Upper lobe of left lung (tissue), 6 donors: ENCODE measurements at regions not wholly inside any gene's neighbourhood (a gene's known extent, or its start where the extent isn't known, plus 50 kb on each side); places are given as distances from the start of the nearest gene placed in this dataset.

Experiments used
- ATAC-seq, 2 donors: fragments of 200-7000 bp; cut with Tn5 transposase; one replicate each; pipeline ENCODE4 v1.9.1; 2022; ENCODE audit warnings: mild to moderate bottlenecking in 2 of 2, moderate library complexity in 2 of 2; ENCODE audit not compliant: low FRiP score in 2 of 2
- DNase-seq, 2 donors: peaks; one replicate each; pipeline ENCODE4 v3.0.0-alpha.2; 2019 to 2020
- H3K27ac ChIP-seq, 4 donors: fragments of 200-600 bp; sonication (generic); one replicate each; pipeline ENCODE4 v1.5.1; 2016 to 2019
- H3K27me3 ChIP-seq, 4 donors: fragments of 200-600 bp; sonication (generic); one replicate each; pipeline ENCODE4 v1.5.1; 2017 to 2019
- H3K36me3 ChIP-seq, 4 donors: fragments of 200-600 bp; sonication (generic); one replicate each; pipeline ENCODE4 v1.5.1; 2016 to 2019
- H3K4me1 ChIP-seq, 4 donors: fragments of 200-600 bp; sonication (generic); one replicate each; pipeline ENCODE4 v1.5.1; 2018 to 2019
- H3K4me3 ChIP-seq, 4 donors: fragments of 200-600 bp; sonication (generic); one replicate each; pipeline ENCODE4 v1.5.1; 2017 to 2019; ENCODE audit warnings: mild to moderate bottlenecking in 2 of 4, moderate library complexity in 1 of 4
- H3K9me3 ChIP-seq, 4 donors: fragments of 200-600 bp; sonication (generic); one replicate each; pipeline ENCODE4 v1.5.1; 2018 to 2019
- EP300 ChIP-seq, 4 donors: sonication (generic); formaldehyde crosslinking; IDR thresholded peaks; one replicate each; pipeline ENCODE4 v1.5.1; 2017; ENCODE audit warnings: antibody characterized with exemption in 4 of 4, control low read depth in 2 of 4
- POLR2A ChIP-seq, 4 donors: fragments of 450-650 bp; IDR thresholded peaks; one replicate each; pipeline ENCODE4 v1.5.1; 2016 to 2017; ENCODE audit warnings: antibody characterized with exemption in 4 of 4, mild to moderate bottlenecking in 2 of 4
- POLR2AphosphoS5 ChIP-seq, 2 donors: sonication (generic); formaldehyde crosslinking; IDR thresholded peaks; one replicate each; pipeline ENCODE4 v1.5.1; 2017; ENCODE audit warnings: antibody characterized with exemption in 2 of 2
- WGBS, 2 donors: methylation state at CpG; one replicate each; pipeline ENCODE4 v1.1.5; 2017 to 2018; 5-methylcytosine and 5-hydroxymethylcytosine counted together
- TF ChIP-seq, protein P1 (sequence below), 6 experiments: fragments of 450-650 bp in 4 of 6; fragments of 200-600 bp in 2 of 6; sonication (generic) in 2 of 6; IDR thresholded peaks; one replicate each; pipeline ENCODE4 v1.5.1; 2016 to 2019; ENCODE audit warnings: antibody characterized with exemption in 6 of 6
- donor health status: DM: no; HTN: no; CAD: no; lungs with moderate emphysema.
- donor health status: DM: no; HTN: yes; CAD: no; lungs with severe emphysema.

DNA sequence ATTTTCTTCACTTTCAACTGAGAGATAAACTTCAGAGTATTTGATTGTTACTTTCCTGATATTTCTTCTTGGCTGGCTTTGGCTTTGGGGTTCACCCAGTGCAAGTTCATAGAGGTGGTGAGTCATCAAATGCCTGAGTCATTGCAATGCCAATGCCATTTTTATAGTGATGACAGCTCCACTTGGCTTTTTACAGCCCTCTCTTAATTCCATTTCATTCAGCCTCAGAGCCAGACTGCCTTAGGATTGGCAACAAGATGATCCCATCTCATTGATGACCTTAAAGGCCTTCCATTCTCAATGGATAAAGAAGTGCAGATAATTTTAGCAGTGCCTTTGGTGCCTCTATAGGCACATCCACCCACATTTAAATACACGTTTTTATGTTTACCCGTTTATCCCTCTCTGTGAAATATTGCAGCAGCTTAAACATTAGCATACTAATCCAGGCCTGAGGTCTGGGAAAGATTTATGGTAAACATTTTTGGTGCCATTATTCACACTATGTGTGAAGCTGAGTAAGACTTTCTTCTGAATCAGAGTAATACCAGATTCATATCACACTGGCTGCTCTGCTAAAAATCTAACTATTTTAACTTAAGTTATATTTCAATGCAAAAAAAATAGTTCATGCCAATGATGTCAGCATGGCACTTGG is 88.9 kb upstream of the TYRP1 start:
- TF ChIP-seq POLR2A (IDR thresholded peaks at IDR 0.05): no peak
- 75 to 90% methylated on average over 2 of the region's 2 CpGs for WGBS, 2 donors
- H3K27me3 ChIP-seq: no peaks in the 10 kb centered on the region
- no peaks in the 10 kb centered on the region for H3K36me3 ChIP-seq
- ATAC-seq (no peak), DNase-seq (no peak)
- H3K27ac ChIP-seq: no peak overlapping the region
- no peaks in the 10 kb centered on the region for H3K4me1 ChIP-seq
- H3K9me3 ChIP-seq: no peaks in the 10 kb centered on the region
- no peak overlapping the region for H3K4me3 ChIP-seq

DNA sequence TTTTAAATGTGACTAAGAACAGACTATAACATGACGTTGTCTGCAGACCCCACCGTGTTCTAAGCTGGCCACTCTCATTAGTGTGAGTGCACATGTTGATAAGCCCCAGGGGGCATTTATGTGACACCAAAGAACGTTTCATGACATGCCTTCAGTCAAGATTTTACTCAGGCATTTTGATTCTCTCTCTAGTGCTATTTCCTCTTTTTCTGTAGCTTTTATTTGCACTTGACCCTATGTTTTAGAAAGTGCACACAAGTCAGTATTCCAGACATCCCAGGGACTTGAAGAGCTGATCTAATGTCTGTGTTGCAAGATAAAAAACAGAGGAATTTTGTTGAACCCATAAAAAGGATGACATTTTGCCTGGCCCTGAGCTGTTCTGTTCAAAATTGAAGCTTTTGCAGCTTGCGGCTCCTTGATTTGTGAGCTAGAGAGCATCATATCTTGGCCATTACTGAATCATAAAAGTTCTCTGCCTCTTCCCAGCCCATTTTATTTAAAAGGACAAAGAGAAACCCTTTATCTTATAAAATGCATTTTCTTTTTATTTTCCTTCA is 80.9 kb upstream of the TYRP1 start:
- Histone ChIP-seq H3K27me3 (no peaks in the 10 kb centered on the region), H3K9me3 (no peaks in the 10 kb centered on the region), H3K4me3 (no peak overlapping the region), H3K4me1 (no peaks in the 10 kb centered on the region), H3K36me3 (no peaks in the 10 kb centered on the region), H3K27ac (no peak overlapping the region)
- ATAC-seq (no peak), DNase-seq (no peak)
- TF ChIP-seq EP300 (IDR thresholded peaks at IDR 0.05) (no peak), POLR2A (IDR thresholded peaks at IDR 0.05) (no peak), POLR2AphosphoS5 (IDR thresholded peaks at IDR 0.05) (no peak)
- TF ChIP-seq, protein P1, sequence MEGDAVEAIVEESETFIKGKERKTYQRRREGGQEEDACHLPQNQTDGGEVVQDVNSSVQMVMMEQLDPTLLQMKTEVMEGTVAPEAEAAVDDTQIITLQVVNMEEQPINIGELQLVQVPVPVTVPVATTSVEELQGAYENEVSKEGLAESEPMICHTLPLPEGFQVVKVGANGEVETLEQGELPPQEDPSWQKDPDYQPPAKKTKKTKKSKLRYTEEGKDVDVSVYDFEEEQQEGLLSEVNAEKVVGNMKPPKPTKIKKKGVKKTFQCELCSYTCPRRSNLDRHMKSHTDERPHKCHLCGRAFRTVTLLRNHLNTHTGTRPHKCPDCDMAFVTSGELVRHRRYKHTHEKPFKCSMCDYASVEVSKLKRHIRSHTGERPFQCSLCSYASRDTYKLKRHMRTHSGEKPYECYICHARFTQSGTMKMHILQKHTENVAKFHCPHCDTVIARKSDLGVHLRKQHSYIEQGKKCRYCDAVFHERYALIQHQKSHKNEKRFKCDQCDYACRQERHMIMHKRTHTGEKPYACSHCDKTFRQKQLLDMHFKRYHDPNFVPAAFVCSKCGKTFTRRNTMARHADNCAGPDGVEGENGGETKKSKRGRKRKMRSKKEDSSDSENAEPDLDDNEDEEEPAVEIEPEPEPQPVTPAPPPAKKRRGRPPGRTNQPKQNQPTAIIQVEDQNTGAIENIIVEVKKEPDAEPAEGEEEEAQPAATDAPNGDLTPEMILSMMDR (IDR thresholded peaks at IDR 0.05): no peak
- WGBS, 2 donors: 57 to 61% methylated on average over 4 of the region's 4 CpGs

DNA sequence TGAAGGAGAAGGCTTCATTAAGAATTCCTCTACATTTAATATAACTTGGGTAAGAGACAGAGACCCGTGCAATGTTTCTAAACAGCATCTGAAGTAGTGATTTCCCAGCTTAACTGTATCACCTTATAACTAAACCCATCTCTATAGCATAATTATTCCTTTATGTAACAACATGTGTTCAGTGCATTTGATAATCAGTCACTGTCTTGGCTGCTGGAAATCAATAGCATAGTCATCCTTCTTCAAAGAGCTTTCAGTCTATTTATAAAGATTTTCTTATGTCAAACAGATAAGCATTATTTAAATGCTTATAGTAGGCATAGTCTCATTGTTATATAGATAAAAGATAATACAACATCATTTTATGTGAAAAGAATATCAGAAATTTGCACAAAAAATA is 80.1 kb upstream of the TYRP1 start:
- Histone ChIP-seq H3K27me3 (no peaks in the 10 kb centered on the region), H3K4me1 (no peaks in the 10 kb centered on the region), H3K36me3 (no peaks in the 10 kb centered on the region), H3K9me3 (no peaks in the 10 kb centered on the region), H3K27ac (no peak overlapping the region), H3K4me3 (no peak overlapping the region)
- TF ChIP-seq POLR2AphosphoS5 (IDR thresholded peaks at IDR 0.05): no peak
- no peak for TF ChIP-seq EP300 (IDR thresholded peaks at IDR 0.05)
- TF ChIP-seq, protein P1 (IDR thresholded peaks at IDR 0.05): no peak
- TF ChIP-seq POLR2A (IDR thresholded peaks at IDR 0.05): no peak
- no peak for ATAC-seq
- no peak for DNase-seq
- WGBS, 2 donors: 72 to 76% methylated on average over 1 of the region's 1 CpG

DNA sequence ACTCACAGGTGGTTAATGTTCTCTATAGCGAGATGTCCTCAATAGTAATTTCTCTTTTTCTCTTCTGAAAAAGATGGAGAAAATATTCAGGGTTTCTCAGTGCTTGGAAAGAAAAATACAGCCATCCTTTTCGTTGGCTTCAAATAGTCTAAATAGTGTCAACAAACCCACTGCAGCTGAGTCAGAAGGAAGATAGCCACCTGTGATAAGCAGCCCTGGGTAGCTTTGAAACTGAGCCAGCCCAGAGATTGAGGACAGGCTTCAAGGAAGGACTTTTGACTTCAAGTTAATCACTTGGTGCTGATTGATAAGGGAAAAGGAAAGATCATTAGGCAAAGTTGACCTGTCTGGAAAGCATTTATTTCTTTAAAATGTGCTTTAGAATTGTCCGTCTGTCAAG is 78.7 kb upstream of the TYRP1 start:
- 67 to 80% methylated on average over 3 of the region's 3 CpGs for WGBS, 2 donors
- Histone ChIP-seq H3K27ac (no peak overlapping the region), H3K27me3 (no peaks in the 10 kb centered on the region), H3K4me3 (no peak overlapping the region), H3K9me3 (no peaks in the 10 kb centered on the region), H3K4me1 (no peaks in the 10 kb centered on the region), H3K36me3 (no peaks in the 10 kb centered on the region)
- TF ChIP-seq POLR2A (IDR thresholded peaks at IDR 0.05): no peak
- no peak for TF ChIP-seq POLR2AphosphoS5 (IDR thresholded peaks at IDR 0.05)
- TF ChIP-seq, protein P1 (IDR thresholded peaks at IDR 0.05): no peak
- no peak for TF ChIP-seq EP300 (IDR thresholded peaks at IDR 0.05)
- ATAC-seq (no peak), DNase-seq (no peak)

DNA sequence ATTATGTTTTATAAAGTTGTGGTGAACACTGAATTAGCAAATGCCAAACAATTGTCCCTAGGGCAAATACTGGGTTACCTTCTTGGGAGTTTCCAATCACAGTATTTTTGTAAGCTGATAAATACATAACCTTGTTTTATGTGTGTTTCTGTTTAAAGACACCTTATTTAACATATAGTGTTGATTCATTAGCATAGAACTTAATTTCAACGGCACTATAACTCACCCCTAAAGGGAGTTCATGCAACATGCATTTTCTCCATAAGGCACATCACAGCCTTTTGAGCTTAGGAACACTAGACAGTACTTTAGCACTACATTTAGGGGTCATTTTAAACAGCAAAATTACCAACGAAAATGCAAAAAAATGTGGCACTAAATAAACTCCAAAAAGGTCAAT is 74.2 kb upstream of the TYRP1 start:
- H3K9me3 ChIP-seq: no peaks in the 10 kb centered on the region
- H3K27ac ChIP-seq: no peak overlapping the region
- 44 to 50% methylated on average over 2 of the region's 2 CpGs for WGBS, 2 donors
- TF ChIP-seq EP300 (IDR thresholded peaks at IDR 0.05) (no peak), POLR2A (IDR thresholded peaks at IDR 0.05) (no peak), POLR2AphosphoS5 (IDR thresholded peaks at IDR 0.05) (no peak)
- H3K36me3 ChIP-seq: no peaks in the 10 kb centered on the region
- H3K4me1 ChIP-seq: no peaks in the 10 kb centered on the region
- ATAC-seq: no peak
- no peaks in the 10 kb centered on the region for H3K27me3 ChIP-seq
- H3K4me3 ChIP-seq: no peak overlapping the region
- no peak for DNase-seq

DNA sequence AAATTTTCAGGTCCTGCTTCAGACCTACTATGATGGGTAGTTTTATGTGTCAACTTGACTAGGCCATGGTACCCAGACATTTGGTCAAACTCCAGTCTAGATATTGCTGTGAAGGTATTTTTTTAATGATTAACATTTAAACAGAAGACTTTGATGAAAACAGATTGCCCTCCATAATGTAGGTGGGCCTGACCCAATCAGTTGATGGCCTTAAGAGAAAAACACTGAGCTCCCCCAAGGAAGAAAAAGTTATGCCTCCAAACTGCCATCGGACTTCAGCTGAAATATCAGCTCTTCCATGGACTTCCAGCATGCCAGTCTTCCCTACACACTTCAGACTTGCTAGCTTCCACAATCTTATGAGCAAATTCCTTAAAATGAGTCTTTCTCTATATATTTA is 67.3 kb upstream of the TYRP1 start:
- TF ChIP-seq POLR2AphosphoS5 (IDR thresholded peaks at IDR 0.05) (no peak), EP300 (IDR thresholded peaks at IDR 0.05) (no peak), POLR2A (IDR thresholded peaks at IDR 0.05) (no peak)
- TF ChIP-seq, protein P1 (IDR thresholded peaks at IDR 0.05): no peak
- DNase-seq: no peak
- WGBS, 2 donors: 90 to 95% methylated on average over 1 of the region's 1 CpG

More for the DNA sequence above, 67.3 kb upstream of the TYRP1 start:
- Histone ChIP-seq H3K4me1 (no peaks in the 10 kb centered on the region), H3K27me3 (no peaks in the 10 kb centered on the region), H3K4me3 (no peak overlapping the region), H3K36me3 (no peaks in the 10 kb centered on the region), H3K27ac (no peak overlapping the region), H3K9me3 (no peaks in the 10 kb centered on the region)
- no peak for ATAC-seq
